ENCODE measurements at regions not wholly inside any gene's neighbourhood (a gene's known extent, or its start where the extent isn't known, plus 50 kb on each side); places are given as distances from the start of the nearest gene placed in this dataset.
A peak's percentile ranks its signal among the peaks of the same experiment; 100 is the strongest.

DNA sequence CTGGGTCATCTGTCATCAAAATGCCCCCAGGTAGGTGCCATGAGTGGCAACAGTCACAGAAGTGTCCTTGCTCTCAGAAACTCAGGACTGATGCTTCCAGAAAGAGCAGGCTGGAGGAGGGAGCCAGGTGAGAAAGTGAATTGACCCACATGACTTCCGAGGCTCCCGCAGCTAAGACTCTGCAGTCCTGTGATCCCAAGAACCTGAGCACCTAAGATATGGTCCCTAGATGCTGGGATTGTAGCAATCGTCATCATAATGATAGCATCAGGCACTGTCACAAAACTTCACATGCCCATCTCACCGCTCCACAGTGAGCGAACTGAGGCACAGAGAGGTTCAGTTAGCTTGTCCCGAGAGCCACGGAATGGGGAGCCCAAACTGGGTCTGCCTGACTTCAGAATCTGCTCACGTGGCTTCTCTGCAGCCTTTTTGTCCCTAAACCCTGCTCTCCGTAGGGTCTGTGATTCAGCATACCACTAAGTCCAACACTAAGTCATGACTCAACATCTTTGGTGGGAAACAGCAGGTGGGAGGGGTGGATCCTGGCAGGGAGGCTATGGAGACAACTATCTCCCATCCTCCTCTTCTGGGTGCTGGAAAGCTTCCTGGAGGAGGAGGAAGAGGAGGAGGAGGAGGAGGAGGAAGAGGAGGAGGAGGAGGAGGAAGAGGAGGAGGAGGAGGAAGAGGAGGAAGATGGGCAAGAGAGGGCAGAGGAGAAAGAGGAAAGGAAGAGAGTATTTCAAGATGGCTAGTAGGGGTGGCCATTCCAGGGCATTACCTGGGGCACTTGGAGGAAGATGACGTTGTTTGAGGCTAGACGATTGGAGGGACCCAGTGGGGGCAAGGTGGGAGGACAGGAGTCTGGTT lies 55.5 kb upstream of the DLX4 start:
- Histone ChIP-seq H4K20me1 (ENCODE audit: control insufficient read depth, extremely low read depth, insufficient read depth, low read length) (no peaks in the 10 kb centered on the region), H3K4me1 (ENCODE audit: control insufficient read depth, extremely low read depth, insufficient read depth, low read length) (no peaks in the 10 kb centered on the region), H2AFZ (ENCODE audit: low read length) (no peak overlapping the region), H3K9ac (ENCODE audit: insufficient read depth, low read length) (no peak overlapping the region), H3K4me2 (ENCODE audit: extremely low read depth, insufficient read depth, low read length) (no peak overlapping the region), H3K79me2 (ENCODE audit: control insufficient read depth, insufficient read depth, low read length) (no peaks in the 10 kb centered on the region), H3K9me3 (ENCODE audit: control insufficient read depth, insufficient read depth, low read depth, low read length) (no peaks in the 10 kb centered on the region), H3K27ac (ENCODE audit: insufficient read depth, low read length) (no peak overlapping the region), H3K27me3 (ENCODE audit: control insufficient read depth, insufficient read depth, low read length) (peaks cover 58% of the 10 kb centered on the region), H3K36me3 (ENCODE audit: control insufficient read depth, insufficient read depth, low read length) (no peaks in the 10 kb centered on the region), H3K4me3 (replicated peaks in 1 of 4; ENCODE audit: control extremely low read depth in 1 of 4, insufficient read depth in 1 of 4, low read depth in 3 of 4, low read length in 4 of 4) (no peak overlapping the region)
- peak in 1 of 2 donors; percentile 70 for DNase-seq (ENCODE audit: low read depth in 2 of 2)
- TF ChIP-seq CTCF (conservative IDR thresholded peaks at IDR 0.05 in 1 of 2, IDR thresholded peaks at IDR 0.05 in 1 of 2; ENCODE audit: low read depth in 1 of 2, low read length in 2 of 2): no peak

DNA sequence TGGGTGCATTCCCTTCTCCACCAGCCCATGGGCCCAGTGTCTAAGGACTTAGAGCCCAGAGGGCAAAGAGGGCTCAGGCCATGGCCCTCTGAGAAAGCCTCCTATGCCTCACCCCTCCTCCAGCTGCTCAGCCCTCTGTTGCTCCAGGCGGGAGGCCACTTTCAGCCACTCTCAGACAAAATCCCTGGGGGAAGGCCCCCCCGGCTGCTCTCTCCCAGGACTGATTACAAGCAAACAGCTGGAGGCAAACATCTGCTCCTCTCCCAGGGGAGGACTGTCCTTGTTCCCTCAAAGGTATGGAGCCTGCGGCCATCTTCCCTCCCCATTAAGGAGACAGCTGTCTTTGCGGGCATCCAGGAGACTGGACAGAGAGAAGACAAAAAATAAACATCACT lies 54.9 kb upstream of the DLX4 start:
- H3K9ac ChIP-seq (ENCODE audit: insufficient read depth, low read length): no peak overlapping the region
- no peak for DNase-seq (ENCODE audit: low read depth in 2 of 2)
- peaks cover 53% of the 10 kb centered on the region for H3K27me3 ChIP-seq (ENCODE audit: control insufficient read depth, insufficient read depth, low read length)
- H3K36me3 ChIP-seq (ENCODE audit: control insufficient read depth, insufficient read depth, low read length): no peaks in the 10 kb centered on the region
- H3K79me2 ChIP-seq (ENCODE audit: control insufficient read depth, insufficient read depth, low read length): no peaks in the 10 kb centered on the region
- H3K4me1 ChIP-seq (ENCODE audit: control insufficient read depth, extremely low read depth, insufficient read depth, low read length): no peaks in the 10 kb centered on the region
- no peak overlapping the region for H3K27ac ChIP-seq (ENCODE audit: insufficient read depth, low read length)
- no peak for TF ChIP-seq EZH2 (IDR thresholded peaks at IDR 0.05; ENCODE audit: low read length, missing control alignments)
- TF ChIP-seq CTCF (conservative IDR thresholded peaks at IDR 0.05 in 1 of 2, IDR thresholded peaks at IDR 0.05 in 1 of 2; ENCODE audit: low read depth in 1 of 2, low read length in 2 of 2): no peak
- no peaks in the 10 kb centered on the region for H4K20me1 ChIP-seq (ENCODE audit: control insufficient read depth, extremely low read depth, insufficient read depth, low read length)
- no peak overlapping the region for H3K4me2 ChIP-seq (ENCODE audit: extremely low read depth, insufficient read depth, low read length)
- no peak overlapping the region for H3K4me3 ChIP-seq (replicated peaks in 1 of 4; ENCODE audit: control extremely low read depth in 1 of 4, insufficient read depth in 1 of 4, low read depth in 3 of 4, low read length in 4 of 4)
- H2AFZ ChIP-seq (ENCODE audit: low read length): no peak overlapping the region
- no peaks in the 10 kb centered on the region for H3K9me3 ChIP-seq (ENCODE audit: control insufficient read depth, insufficient read depth, low read depth, low read length)

DNA sequence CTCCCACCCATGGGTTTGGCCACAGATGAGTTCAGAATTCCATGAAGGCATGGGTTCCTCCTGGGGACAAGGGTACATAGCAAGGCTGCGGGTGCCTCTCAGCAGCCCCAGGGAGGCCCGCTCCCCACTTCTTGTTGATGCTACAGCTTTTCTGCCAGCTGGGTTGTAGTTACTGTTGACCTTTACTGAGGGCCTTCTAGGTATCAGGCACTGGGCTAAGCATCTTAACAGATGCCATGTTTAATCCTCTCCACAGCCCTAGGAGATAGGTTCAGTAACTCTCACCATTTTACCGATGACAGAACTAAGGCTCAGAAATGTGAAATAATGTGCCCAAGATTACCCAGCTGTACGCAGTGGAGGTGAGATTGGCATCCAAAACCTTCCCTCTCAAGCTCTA lies 54.3 kb upstream of the DLX4 start:
- Histone ChIP-seq H3K4me2 (ENCODE audit: extremely low read depth, insufficient read depth, low read length) (no peak overlapping the region), H3K36me3 (ENCODE audit: control insufficient read depth, insufficient read depth, low read length) (no peaks in the 10 kb centered on the region), H3K4me3 (replicated peaks in 1 of 4; ENCODE audit: control extremely low read depth in 1 of 4, insufficient read depth in 1 of 4, low read depth in 3 of 4, low read length in 4 of 4) (no peak overlapping the region), H3K4me1 (ENCODE audit: control insufficient read depth, extremely low read depth, insufficient read depth, low read length) (no peaks in the 10 kb centered on the region), H3K9me3 (ENCODE audit: control insufficient read depth, insufficient read depth, low read depth, low read length) (no peaks in the 10 kb centered on the region), H3K79me2 (ENCODE audit: control insufficient read depth, insufficient read depth, low read length) (no peaks in the 10 kb centered on the region), H3K27me3 (ENCODE audit: control insufficient read depth, insufficient read depth, low read length) (peaks cover 47% of the 10 kb centered on the region), H4K20me1 (ENCODE audit: control insufficient read depth, extremely low read depth, insufficient read depth, low read length) (no peaks in the 10 kb centered on the region), H2AFZ (ENCODE audit: low read length) (no peak overlapping the region), H3K9ac (ENCODE audit: insufficient read depth, low read length) (no peak overlapping the region), H3K27ac (ENCODE audit: insufficient read depth, low read length) (no peak overlapping the region)
- no peak for DNase-seq (ENCODE audit: low read depth in 2 of 2)
- no peak for TF ChIP-seq EZH2 (IDR thresholded peaks at IDR 0.05; ENCODE audit: low read length, missing control alignments)
- TF ChIP-seq CTCF (conservative IDR thresholded peaks at IDR 0.05 in 1 of 2, IDR thresholded peaks at IDR 0.05 in 1 of 2; ENCODE audit: low read depth in 1 of 2, low read length in 2 of 2): no peak

Data from fibroblast of lung (primary cell).